PFSK-1 (cell line): ENCODE measurements at regions not wholly inside any gene's neighbourhood (a gene's known extent, or its start where the extent isn't known, plus 50 kb on each side); places are given as distances from the start of the nearest gene placed in this dataset.

Experiments used
- FOXP2 ChIP-seq: optimal IDR thresholded peaks from 2 replicates; pipeline ENCODE3; 2011; ENCODE audit warnings: borderline replicate concordance, control low read depth, inconsistent platforms; ENCODE audit not compliant: insufficient read depth; ENCODE audit errors: extremely low read length, extremely low read depth
- POLR2AphosphoS5 ChIP-seq: IDR thresholded peaks from 2 replicates; pipeline ENCODE4 v1.6.1; 2012; ENCODE audit warnings: low read depth, mild to moderate bottlenecking, control low read depth, low read length, moderate library complexity
- REST ChIP-seq, 2 experiments: IDR thresholded peaks; 2 replicates each; pipeline versions ENCODE4 v1.6.1 to v1.8.0; 2011 to 2012; ENCODE audit warnings: low read depth in 2 of 2, low read length in 2 of 2, control low read depth in 1 of 2, inconsistent platforms in 1 of 2, mild to moderate bottlenecking in 1 of 2, moderate library complexity in 1 of 2; ENCODE audit not compliant: insufficient read depth in 1 of 2
- SIN3A ChIP-seq: IDR thresholded peaks from 2 replicates; pipeline ENCODE4 v1.6.1; 2012; ENCODE audit warnings: mild to moderate bottlenecking, low read length, moderate library complexity, borderline replicate concordance; ENCODE audit not compliant: insufficient read depth
- TAF1 ChIP-seq: IDR thresholded peaks from 2 replicates; pipeline ENCODE4 v1.6.1; 2012; ENCODE audit warnings: low read length, control low read depth, borderline replicate concordance; ENCODE audit not compliant: insufficient read depth

- no peak for TF ChIP-seq POLR2AphosphoS5
These were observed 101.9 kb downstream of the EFNB1 start for GRCh38 chrX:68930542-68931317.

- no peak for TF ChIP-seq FOXP2
- no peak for TF ChIP-seq SIN3A
- TF ChIP-seq TAF1 = no peak
- TF ChIP-seq REST (IDR thresholded peaks at IDR 0.05; ENCODE audit: insufficient read depth in 1 of 2, low read depth in 2 of 2, low read length in 2 of 2) = no peak
- no peak for TF ChIP-seq POLR2AphosphoS5
These were observed 100.7 kb downstream of the EFNB1 start for GRCh38 chrX:68929332-68930150.

- TF ChIP-seq SIN3A (no peak), POLR2AphosphoS5 (no peak), TAF1 (no peak), FOXP2 (no peak), REST (IDR thresholded peaks at IDR 0.05; ENCODE audit: insufficient read depth in 1 of 2, low read depth in 2 of 2, low read length in 2 of 2) (no peak)
These were observed 99.6 kb downstream of the EFNB1 start for GRCh38 chrX:68928401-68928800.

GRCh38 chrX:68927178-68927577, 98.4 kb downstream of the EFNB1 start:
- TF ChIP-seq POLR2AphosphoS5 (no peak), REST (IDR thresholded peaks at IDR 0.05; ENCODE audit: insufficient read depth in 1 of 2, low read depth in 2 of 2, low read length in 2 of 2) (no peak), TAF1 (no peak), FOXP2 (no peak), SIN3A (no peak)

- TF ChIP-seq FOXP2 (no peak), TAF1 (no peak), REST (IDR thresholded peaks at IDR 0.05; ENCODE audit: insufficient read depth in 1 of 2, low read depth in 2 of 2, low read length in 2 of 2) (no peak), SIN3A (no peak), POLR2AphosphoS5 (no peak)
These were observed 94.3 kb downstream of the EFNB1 start for GRCh38 chrX:68923147-68923546.
